ENCODE measurements at regions not wholly inside any gene's neighbourhood (a gene's known extent, or its start where the extent isn't known, plus 50 kb on each side); places are given as distances from the start of the nearest gene placed in this dataset.
"Not testable (repeated sequence)": the region's sequence is repeated elsewhere in the genome, so short reads cannot be mapped to it uniquely, and the experiment has no call there.

GRCh38 chr5:67813877-67814539, 401.5 kb upstream of the PIK3R1 start:
- DNase-seq (ENCODE audit: low spot score), result no peak

- no peak for DNase-seq (ENCODE audit: low spot score)
Observed at GRCh38 chr5:67809589-67809988, 406.0 kb upstream of the PIK3R1 start.

GRCh38 chr5:67808340-67808739, 407.2 kb upstream of the PIK3R1 start:
- DNase-seq (ENCODE audit: low spot score), result no peak

GRCh38 chr5:67807439-67807888, 408.1 kb upstream of the PIK3R1 start:
- DNase-seq (ENCODE audit: low spot score), result no peak

- no peak for DNase-seq (ENCODE audit: low spot score)
Observed at GRCh38 chr5:67806654-67807438, 408.7 kb upstream of the PIK3R1 start.

- no peak for DNase-seq (ENCODE audit: low spot score)
Observed at GRCh38 chr5:67805666-67806348, 409.7 kb upstream of the PIK3R1 start.

GRCh38 chr5:67802766-67803165, 412.8 kb upstream of the PIK3R1 start:
- DNase-seq (ENCODE audit: low spot score), result no peak

- no peak for DNase-seq (ENCODE audit: low spot score)
Observed at GRCh38 chr5:67799732-67800234, 415.8 kb upstream of the PIK3R1 start.

- not testable (repeated sequence) for DNase-seq (ENCODE audit: low spot score)
Observed at GRCh38 chr5:67798470-67798869, 417.1 kb upstream of the PIK3R1 start.

- DNase-seq (ENCODE audit: low spot score), result no peak
Observed at GRCh38 chr5:67795781-67796477, 419.6 kb upstream of the PIK3R1 start.

- DNase-seq (ENCODE audit: low spot score), result no peak
Observed at GRCh38 chr5:67793966-67794365, 421.6 kb upstream of the PIK3R1 start.

GRCh38 chr5:67793418-67793817, 422.1 kb upstream of the PIK3R1 start:
- no peak for DNase-seq (ENCODE audit: low spot score)

GRCh38 chr5:67792891-67793290, 422.7 kb upstream of the PIK3R1 start:
- no peak for DNase-seq (ENCODE audit: low spot score)

GRCh38 chr5:67790390-67790789, 425.2 kb upstream of the PIK3R1 start:
- no peak for DNase-seq (ENCODE audit: low spot score)

- not testable (repeated sequence) for DNase-seq (ENCODE audit: low spot score)
Observed at GRCh38 chr5:67779893-67780623, 435.5 kb upstream of the PIK3R1 start.

GRCh38 chr5:67774786-67775185, 440.8 kb upstream of the PIK3R1 start:
- DNase-seq (ENCODE audit: low spot score), result no peak

- no peak for DNase-seq (ENCODE audit: low spot score)
Observed at GRCh38 chr5:67774267-67774552, 441.3 kb upstream of the PIK3R1 start.

GRCh38 chr5:67773411-67774266, 441.9 kb upstream of the PIK3R1 start:
- no peak for DNase-seq (ENCODE audit: low spot score)

GRCh38 chr5:67771791-67772190, 443.8 kb upstream of the PIK3R1 start:
- DNase-seq (ENCODE audit: low spot score), result no peak

GRCh38 chr5:67771221-67771620, 444.3 kb upstream of the PIK3R1 start:
- DNase-seq (ENCODE audit: low spot score), result no peak
